ENCODE measurements at regions not wholly inside any gene's neighbourhood (a gene's known extent, or its start where the extent isn't known, plus 50 kb on each side); places are given as distances from the start of the nearest gene placed in this dataset.
"Not testable (repeated sequence)": the region's sequence is repeated elsewhere in the genome, so short reads cannot be mapped to it uniquely, and the experiment has no call there.

GRCh38 chr2:2502201-2502549 lies 171.1 kb upstream of the MYT1L start:
- DNase-seq = no peak

- DNase-seq = no peak
Measured at GRCh38 chr2:2501454-2502200, 170.6 kb upstream of the MYT1L start.

- no peak for DNase-seq
Measured at GRCh38 chr2:2495606-2496005, 164.5 kb upstream of the MYT1L start.

GRCh38 chr2:2493496-2493895 lies 162.4 kb upstream of the MYT1L start:
- DNase-seq = no peak

- no peak for DNase-seq
Measured at GRCh38 chr2:2492800-2493199, 161.7 kb upstream of the MYT1L start.

GRCh38 chr2:2491964-2492363 lies 160.9 kb upstream of the MYT1L start:
- no peak for DNase-seq

- no peak for DNase-seq
Measured at GRCh38 chr2:2484301-2484700, 153.2 kb upstream of the MYT1L start.

- no peak for DNase-seq
Measured at GRCh38 chr2:2482851-2483250, 151.8 kb upstream of the MYT1L start.

GRCh38 chr2:2472881-2473280 lies 141.8 kb upstream of the MYT1L start:
- no peak for DNase-seq

GRCh38 chr2:2472044-2472443 lies 141.0 kb upstream of the MYT1L start:
- DNase-seq = no peak

GRCh38 chr2:2466534-2466933 lies 135.5 kb upstream of the MYT1L start:
- no peak for DNase-seq

- no peak for DNase-seq
Measured at GRCh38 chr2:2464643-2465042, 133.6 kb upstream of the MYT1L start.

- no peak for DNase-seq
Measured at GRCh38 chr2:2464094-2464493, 133.0 kb upstream of the MYT1L start.

- DNase-seq = no peak
Measured at GRCh38 chr2:2456721-2457120, 125.6 kb upstream of the MYT1L start.

- DNase-seq = no peak
Measured at GRCh38 chr2:2455151-2455550, 124.1 kb upstream of the MYT1L start.

GRCh38 chr2:2452961-2453360 lies 121.9 kb upstream of the MYT1L start:
- DNase-seq = no peak

GRCh38 chr2:2451275-2451674 lies 120.2 kb upstream of the MYT1L start:
- not testable (repeated sequence) for DNase-seq

GRCh38 chr2:2448178-2448577 lies 117.1 kb upstream of the MYT1L start:
- DNase-seq = no peak

GRCh38 chr2:2422621-2423020 lies 91.5 kb upstream of the MYT1L start:
- DNase-seq = no peak

GRCh38 chr2:2413525-2413924 lies 82.5 kb upstream of the MYT1L start:
- no peak for DNase-seq

- DNase-seq = no peak
Measured at GRCh38 chr2:2410987-2411386, 79.9 kb upstream of the MYT1L start.

- no peak for DNase-seq
Measured at GRCh38 chr2:2409481-2409880, 78.4 kb upstream of the MYT1L start.

GRCh38 chr2:2405780-2406179 lies 74.7 kb upstream of the MYT1L start:
- no peak for DNase-seq

GRCh38 chr2:2400286-2401038 lies 69.4 kb upstream of the MYT1L start:
- DNase-seq = no peak

GRCh38 chr2:2399396-2399795 lies 68.3 kb upstream of the MYT1L start:
- DNase-seq = no peak

All from stimulated activated CD4-positive, alpha-beta T cell treated with anti-CD3 and anti-CD28 coated beads, Interleukin-12 subunit alpha, Interleukin-12 subunit beta, amount 100 ng/mL, for 4 hours (primary cell).